Hypothalamus (tissue), 51 donors: ENCODE measurements at regions not wholly inside any gene's neighbourhood (a gene's known extent, or its start where the extent isn't known, plus 50 kb on each side); places are given as distances from the start of the nearest gene placed in this dataset.

ENCODE experiments used
- DNase-seq, 51 donors: peaks; one replicate each; lab custom pipeline; 2025; lab: John Stamatoyannopoulos, UW

- DNase-seq, result peak in 2 of 51 donors; percentile 3 to 14
Measured at GRCh38 chr6:156538875-156539660, 238.1 kb upstream of the ARID1B start.

DNA sequence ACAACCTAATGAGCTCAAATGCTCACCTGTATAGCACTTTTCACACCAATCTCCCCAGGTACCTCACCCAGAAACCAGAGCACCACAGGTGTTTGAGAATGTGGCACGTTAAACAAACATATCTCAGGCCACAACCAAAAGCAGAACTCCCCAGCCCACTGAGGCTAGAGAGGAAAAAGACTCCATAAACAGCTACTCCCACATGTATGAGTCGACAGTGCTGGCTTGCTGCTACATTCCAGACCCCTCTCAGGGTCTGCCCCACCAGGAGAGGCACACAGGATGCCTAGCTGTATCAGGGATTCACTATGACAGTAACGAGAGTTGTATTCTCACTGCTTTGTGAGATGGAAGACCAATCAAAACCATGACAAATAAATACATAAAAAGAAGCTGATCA lies 242.6 kb upstream of the ARID1B start:
- no peak for DNase-seq

DNA sequence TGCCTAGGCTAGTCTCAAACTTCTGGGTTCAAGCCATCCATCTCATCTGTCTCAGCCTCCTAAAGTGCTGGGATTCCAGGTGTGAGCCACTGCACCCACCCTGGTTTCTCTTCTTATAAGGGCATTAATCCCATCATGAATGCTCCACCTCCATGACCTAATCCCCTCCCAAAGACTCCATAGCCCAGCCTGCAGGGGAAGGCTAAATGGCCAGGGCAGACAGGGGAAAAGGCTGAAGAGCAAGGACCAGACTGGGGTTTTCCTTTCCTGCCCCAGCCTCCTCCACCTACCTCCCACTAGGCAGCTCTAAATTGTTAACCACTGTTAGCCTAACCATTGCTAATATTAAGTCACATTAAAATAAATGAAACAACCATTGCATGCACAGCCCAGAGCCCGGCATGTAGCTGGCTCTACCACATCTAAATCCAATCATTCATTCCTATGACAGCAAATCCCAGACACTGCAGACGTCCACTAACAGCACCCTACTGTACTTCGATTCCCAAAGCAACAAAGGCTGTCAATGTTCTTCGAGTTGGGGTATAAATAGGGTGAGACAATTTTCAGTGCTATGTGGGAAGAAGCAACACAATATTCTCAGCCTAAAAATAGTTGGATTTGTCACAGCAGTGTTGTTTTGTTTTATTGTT lies 243.2 kb upstream of the ARID1B start:
- no peak for DNase-seq

- no peak for DNase-seq
Measured at GRCh38 chr6:156526081-156526480, 251.1 kb upstream of the ARID1B start.

GRCh38 chr6:156525541-156525940 lies 251.6 kb upstream of the ARID1B start:
- no peak for DNase-seq

DNA sequence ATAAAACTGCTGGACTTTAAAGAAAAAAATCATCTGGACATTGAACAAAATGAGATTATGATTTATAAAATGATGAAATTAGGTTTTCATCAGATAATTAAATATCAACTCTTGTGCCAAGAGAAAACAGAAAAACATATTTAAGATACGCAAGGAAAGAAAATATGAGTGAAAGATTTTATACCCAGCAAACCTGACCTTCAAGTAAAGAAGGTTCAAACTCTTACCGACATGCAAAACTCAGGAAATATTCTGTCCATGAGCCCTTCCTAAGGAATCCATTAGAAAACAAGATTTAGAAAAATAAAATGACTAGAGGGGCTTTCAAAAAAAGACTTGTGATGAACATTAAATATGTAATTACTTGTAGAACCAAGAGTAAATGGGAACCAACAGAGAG lies 257.2 kb upstream of the ARID1B start:
- no peak for DNase-seq

DNA sequence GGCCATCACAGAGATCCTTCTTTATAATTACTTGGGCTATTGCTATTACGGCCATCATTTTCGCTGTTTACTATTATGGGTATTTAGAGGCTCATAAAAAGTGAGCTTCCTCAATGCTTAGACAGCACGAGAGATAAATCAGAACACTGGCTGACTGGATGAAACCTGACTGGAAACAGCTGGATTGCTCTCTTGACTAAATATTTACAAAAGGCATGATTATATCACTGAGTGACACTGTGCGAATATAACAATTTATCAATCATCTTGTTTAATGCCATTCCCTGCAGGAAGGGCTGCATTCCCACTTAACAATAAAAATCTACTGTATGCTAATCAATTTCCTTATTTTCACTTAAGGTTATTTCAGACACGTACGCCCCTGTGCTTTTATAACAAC lies 260.1 kb upstream of the ARID1B start:
- no peak for DNase-seq

DNA sequence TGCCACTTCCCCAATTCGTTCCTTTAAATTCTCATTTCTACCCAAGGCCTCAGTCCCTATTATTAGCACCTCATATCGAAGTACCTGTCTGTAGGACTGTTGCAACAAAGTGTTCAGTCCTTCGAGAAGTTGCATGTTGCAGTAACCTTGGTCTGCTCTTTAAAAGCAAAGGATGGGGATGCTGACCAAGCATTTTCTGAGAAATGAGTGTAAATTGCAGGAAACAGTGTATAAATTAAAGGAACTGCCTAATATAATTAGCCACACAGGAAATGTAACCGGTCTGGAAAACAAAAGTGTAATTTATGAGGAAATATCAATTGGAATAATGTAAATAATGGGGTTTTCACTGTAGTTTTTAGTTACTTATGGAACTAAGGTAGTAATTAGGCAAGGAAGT lies 261.9 kb upstream of the ARID1B start:
- no peak for DNase-seq

DNA sequence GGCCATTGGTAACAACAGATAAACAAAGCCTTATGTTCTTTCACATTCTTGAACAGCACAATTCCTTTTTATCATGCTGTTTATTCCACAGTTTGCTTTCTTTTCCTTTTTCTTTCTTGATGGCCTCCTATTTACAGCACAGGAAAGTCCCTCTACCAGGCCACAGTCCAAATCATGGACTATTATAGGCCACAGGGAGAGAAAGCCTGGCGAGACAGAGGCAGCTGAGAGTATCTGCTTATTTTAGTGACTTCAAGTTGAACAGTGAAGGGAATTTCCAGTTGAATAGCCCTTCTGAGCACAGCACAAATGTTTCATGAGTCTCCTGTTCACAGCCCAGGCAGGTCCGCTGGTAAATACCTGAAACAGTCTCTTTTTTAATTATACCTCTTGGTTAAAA lies 263.7 kb upstream of the ARID1B start:
- DNase-seq, result no peak

GRCh38 chr6:156511570-156511969 lies 265.6 kb upstream of the ARID1B start:
- no peak for DNase-seq

DNA sequence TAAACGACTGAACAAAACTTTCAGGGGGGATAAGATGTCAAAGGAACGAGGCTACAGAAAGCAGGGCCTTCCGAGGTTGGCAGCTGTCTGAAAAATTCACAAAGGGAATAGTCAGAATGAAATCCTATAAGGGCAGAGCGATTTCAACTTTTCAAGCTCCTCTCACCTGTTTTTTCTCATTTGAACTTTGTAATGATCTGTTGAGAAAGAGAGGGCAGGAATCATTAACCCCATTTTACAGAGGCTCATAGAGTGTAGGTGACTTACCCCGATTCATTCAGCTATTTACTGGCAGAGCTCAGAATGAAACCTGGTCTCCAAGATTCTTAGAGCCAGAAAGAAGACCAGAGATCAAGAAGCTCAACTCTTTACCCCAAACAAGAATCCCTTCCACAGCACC lies 266.1 kb upstream of the ARID1B start:
- DNase-seq, result no peak

DNA sequence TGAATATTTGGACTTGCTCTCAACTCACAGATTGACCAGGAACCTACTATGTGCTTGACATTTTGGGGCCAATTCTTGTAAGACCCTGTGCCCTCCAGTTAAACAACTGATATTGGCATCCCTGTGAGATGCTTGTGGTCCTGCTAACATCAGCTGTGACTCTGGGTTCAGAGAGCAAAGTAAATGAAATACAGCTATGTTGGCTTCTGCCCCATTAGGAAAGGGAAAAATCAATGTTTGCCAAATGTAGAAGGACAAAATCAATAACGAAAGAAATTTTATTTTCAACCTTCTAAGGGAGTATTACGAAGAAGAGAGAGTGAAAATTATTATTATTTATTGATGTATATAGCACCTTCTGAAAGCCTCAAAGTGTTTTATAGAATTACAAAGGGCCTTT lies 266.9 kb upstream of the ARID1B start:
- no peak for DNase-seq

DNA sequence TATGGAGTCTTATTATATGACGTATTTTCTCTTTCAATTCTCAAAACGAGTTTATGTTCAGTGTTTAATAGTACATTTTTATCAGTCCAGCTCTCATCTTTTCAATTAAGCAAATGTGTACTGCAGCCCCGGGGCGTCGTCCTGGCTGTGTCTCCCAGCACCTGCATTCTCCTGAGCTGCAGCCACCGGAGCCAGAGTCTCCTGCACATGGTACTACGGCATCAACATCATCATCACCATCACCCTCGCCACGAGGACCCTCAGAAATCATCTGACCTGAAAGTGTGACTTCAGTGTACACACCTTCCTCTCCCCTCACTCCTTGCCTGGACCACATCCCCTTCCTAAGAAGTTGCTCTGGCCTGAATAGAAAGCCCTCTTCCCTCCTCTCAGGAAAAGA lies 267.7 kb upstream of the ARID1B start:
- no peak for DNase-seq

DNA sequence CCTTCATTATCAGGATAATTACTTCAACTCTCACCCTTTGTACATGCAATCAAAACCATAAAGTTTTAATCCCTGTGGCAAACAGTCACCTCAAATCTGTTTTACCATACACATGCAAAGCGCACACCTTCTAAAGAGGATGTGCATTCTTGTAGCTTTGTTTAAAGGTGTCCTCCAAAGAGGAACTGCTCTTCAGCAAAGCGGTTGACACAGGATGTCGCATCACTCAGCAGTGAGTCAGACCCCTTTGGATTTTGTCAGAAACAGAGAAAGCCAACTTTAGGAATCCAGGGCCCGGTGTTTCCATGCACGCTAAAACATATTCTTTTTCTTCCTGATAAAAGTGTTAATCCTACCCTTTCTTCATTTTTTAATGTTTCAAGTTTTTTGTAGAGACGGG lies 268.3 kb upstream of the ARID1B start:
- no peak for DNase-seq

DNA sequence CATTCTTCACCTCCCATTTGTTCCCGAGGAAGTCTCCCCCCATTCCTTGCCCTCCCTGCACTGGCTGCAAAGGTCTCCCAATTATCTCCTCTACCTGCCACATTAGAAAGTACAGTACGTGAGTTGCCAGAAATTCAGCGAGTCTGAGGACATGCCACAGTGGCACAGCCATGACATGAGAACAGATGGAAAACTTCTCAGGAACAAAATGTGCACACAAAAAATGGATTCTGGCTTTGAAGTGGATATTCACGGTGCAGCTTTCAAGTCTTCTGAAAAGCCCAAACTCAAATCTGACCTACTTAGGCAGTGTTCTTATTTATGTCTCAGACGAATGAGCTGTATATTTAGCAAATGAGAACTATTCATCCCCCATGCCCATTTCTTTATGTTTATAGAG lies 269.1 kb upstream of the ARID1B start:
- peak in 1 of 51 donors; percentile 18 for DNase-seq

- DNase-seq, result peak in 1 of 51 donors; percentile 3
Measured at GRCh38 chr6:156507656-156508055, 269.5 kb upstream of the ARID1B start.

GRCh38 chr6:156507106-156507505 lies 270.1 kb upstream of the ARID1B start:
- DNase-seq, result no peak

DNA sequence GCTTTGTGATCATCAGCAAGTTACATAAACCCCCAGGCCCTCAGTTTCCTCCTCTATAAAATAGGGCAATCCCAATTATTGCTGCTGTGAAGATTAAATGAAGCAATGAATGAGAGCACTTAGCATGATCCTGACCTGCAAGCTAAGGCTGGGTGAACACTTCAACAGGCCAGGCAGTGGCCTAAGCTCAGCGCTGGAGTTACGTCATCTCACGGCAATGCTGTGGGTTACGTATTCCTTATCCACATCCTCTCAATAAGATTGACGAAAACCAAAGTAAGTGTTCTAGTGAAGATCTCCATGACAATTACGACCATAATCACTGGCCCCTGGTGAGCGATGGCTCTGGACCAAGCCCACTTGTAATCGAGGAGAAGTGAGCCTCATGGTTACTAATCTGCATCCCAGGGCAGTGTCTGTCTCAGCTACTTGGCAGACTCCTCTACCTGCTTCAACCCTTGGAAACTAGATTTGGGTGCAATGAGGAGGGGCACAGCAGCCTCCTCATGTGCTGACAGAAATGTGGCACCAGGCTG lies 274.1 kb upstream of the ARID1B start:
- DNase-seq, result no peak

DNA sequence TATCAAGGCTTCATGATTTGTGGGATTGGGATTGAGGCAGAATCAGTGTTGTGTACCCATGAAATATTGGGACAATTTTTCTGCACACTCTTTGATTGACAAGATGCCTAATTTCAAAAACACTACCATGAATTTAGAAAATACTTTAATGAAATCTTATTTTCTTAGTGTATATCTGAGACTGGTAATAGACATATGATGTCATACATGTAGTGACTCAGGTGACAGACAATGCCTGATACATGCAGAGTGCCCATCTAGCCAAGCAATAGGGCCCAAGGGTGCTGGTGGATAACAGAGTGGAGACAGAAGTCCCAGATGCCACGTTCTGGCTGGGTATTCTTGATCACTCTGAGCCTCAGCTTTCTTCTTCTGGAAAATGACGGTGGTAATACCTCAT lies 279.6 kb upstream of the ARID1B start:
- no peak for DNase-seq

DNA sequence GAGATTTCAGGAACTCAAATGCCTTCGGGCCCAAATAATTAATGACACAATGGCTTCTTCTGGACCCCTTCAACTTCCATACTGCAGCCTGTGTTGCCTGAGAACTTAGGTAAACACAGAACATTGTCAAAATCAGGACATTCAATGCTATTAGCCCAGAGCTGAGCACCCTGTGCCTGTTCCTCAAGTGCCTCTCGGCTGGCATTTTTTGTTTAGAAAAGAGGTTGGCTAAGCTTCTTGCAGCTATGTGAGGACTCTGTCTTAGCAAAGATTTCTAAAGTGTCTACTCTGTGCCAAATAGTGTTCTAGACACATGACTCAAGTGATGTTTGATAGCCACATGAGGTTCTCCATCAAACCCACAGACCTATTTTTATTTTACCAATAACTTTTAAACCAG lies 289.3 kb upstream of the ARID1B start:
- no peak for DNase-seq

- no peak for DNase-seq
Measured at GRCh38 chr6:156485150-156485549, 292.0 kb upstream of the ARID1B start.

- no peak for DNase-seq
Measured at GRCh38 chr6:156474507-156475120, 302.6 kb upstream of the ARID1B start.
